ENCODE measurements at regions not wholly inside any gene's neighbourhood (a gene's known extent, or its start where the extent isn't known, plus 50 kb on each side); places are given as distances from the start of the nearest gene placed in this dataset.
A peak's percentile ranks its signal among the peaks of the same experiment; 100 is the strongest.

DNA sequence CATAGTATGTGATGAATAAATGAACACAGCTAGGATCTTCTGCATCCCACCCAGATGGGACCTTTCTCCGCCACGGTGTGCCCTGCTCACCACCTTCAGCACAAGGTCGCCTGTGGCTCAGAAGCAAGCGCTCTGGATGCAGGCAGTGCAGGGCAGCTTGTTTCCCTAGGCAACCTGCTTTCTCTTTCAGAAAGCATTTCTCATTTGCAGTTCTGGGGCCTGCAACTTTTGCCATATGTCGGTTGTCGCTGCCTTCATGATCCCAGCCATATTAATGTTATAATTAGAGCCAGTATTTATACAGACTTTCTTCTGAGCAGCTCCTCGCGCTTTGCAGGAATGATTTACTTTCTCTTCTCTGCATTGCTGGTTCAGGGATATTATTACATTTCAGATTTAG lies 692.8 kb downstream of the RNF144A start:
- no peak overlapping the region for H3K27ac ChIP-seq (ENCODE audit: low read length)

GRCh38 chr2:7611750-7612149 lies 694.5 kb downstream of the RNF144A start:
- H3K27me3 ChIP-seq (ENCODE audit: control insufficient read depth in 1 of 2, insufficient read depth in 2 of 2, low read length in 2 of 2): no peaks in the 10 kb centered on the region
- H3K9ac ChIP-seq (ENCODE audit: low read length in 2 of 2): no peak overlapping the region
- no peak overlapping the region for H3K27ac ChIP-seq (ENCODE audit: low read length)
- no peaks in the 10 kb centered on the region for H3K4me1 ChIP-seq (ENCODE audit: control insufficient read depth, insufficient read depth, low read length)
- no peaks in the 10 kb centered on the region for H3K9me3 ChIP-seq (ENCODE audit: control insufficient read depth in 2 of 2, low read length in 2 of 2)
- no peaks in the 10 kb centered on the region for H3K36me3 ChIP-seq (ENCODE audit: control insufficient read depth in 2 of 2, insufficient read depth in 2 of 2, low read length in 2 of 2)
- H3K4me3 ChIP-seq (ENCODE audit: low read length in 2 of 2): no peak overlapping the region

More for the DNA sequence above, 692.8 kb downstream of the RNF144A start:
- Histone ChIP-seq H3K4me3 (ENCODE audit: low read length in 2 of 2) (peak overlapping the region in 1 of 2 donors; percentile 17), H3K4me1 (ENCODE audit: control insufficient read depth, insufficient read depth, low read length) (no peaks in the 10 kb centered on the region), H3K9ac (ENCODE audit: low read length in 2 of 2) (peak overlapping the region in 1 of 2 donors; percentile 13), H3K36me3 (ENCODE audit: control insufficient read depth in 2 of 2, insufficient read depth in 2 of 2, low read length in 2 of 2) (no peaks in the 10 kb centered on the region), H3K9me3 (ENCODE audit: control insufficient read depth in 2 of 2, low read length in 2 of 2) (no peaks in the 10 kb centered on the region), H3K27me3 (ENCODE audit: control insufficient read depth in 1 of 2, insufficient read depth in 2 of 2, low read length in 2 of 2) (no peaks in the 10 kb centered on the region)

DNA sequence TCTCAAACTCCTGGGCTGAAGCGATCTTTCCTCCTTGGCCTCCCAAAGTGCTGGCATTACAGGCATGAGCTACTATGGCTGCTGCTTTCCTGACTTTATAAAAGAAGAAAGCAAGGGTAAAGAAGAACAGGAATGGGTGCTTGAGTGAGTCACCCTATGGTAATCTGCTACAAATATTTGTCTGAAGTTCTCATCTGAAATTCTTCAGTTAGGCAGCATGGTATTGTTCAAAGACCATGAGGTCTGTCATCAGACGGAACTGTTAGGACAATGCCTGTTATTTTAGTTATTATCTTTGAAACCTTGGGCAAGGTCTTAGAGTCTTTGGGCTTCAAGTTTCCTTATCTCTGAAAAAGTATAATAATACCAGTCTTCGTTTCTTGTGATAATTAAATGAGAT lies 695.8 kb downstream of the RNF144A start:
- H3K27me3 ChIP-seq (ENCODE audit: control insufficient read depth in 1 of 2, insufficient read depth in 2 of 2, low read length in 2 of 2): no peaks in the 10 kb centered on the region
- no peak overlapping the region for H3K9ac ChIP-seq (ENCODE audit: low read length in 2 of 2)
- no peaks in the 10 kb centered on the region for H3K36me3 ChIP-seq (ENCODE audit: control insufficient read depth in 2 of 2, insufficient read depth in 2 of 2, low read length in 2 of 2)
- H3K9me3 ChIP-seq (ENCODE audit: control insufficient read depth in 2 of 2, low read length in 2 of 2): no peaks in the 10 kb centered on the region
- H3K4me1 ChIP-seq (ENCODE audit: control insufficient read depth, insufficient read depth, low read length): no peaks in the 10 kb centered on the region
- H3K27ac ChIP-seq (ENCODE audit: low read length): no peak overlapping the region
- no peak overlapping the region for H3K4me3 ChIP-seq (ENCODE audit: low read length in 2 of 2)

GRCh38 chr2:7613831-7614230 lies 696.6 kb downstream of the RNF144A start:
- H3K4me1 ChIP-seq (ENCODE audit: control insufficient read depth, insufficient read depth, low read length): no peaks in the 10 kb centered on the region
- H3K9ac ChIP-seq (ENCODE audit: low read length in 2 of 2): no peak overlapping the region
- no peaks in the 10 kb centered on the region for H3K36me3 ChIP-seq (ENCODE audit: control insufficient read depth in 2 of 2, insufficient read depth in 2 of 2, low read length in 2 of 2)
- no peaks in the 10 kb centered on the region for H3K27me3 ChIP-seq (ENCODE audit: control insufficient read depth in 1 of 2, insufficient read depth in 2 of 2, low read length in 2 of 2)
- no peak overlapping the region for H3K27ac ChIP-seq (ENCODE audit: low read length)
- no peak overlapping the region for H3K4me3 ChIP-seq (ENCODE audit: low read length in 2 of 2)
- H3K9me3 ChIP-seq (ENCODE audit: control insufficient read depth in 2 of 2, low read length in 2 of 2): no peaks in the 10 kb centered on the region

GRCh38 chr2:7618031-7618430 lies 700.8 kb downstream of the RNF144A start:
- Histone ChIP-seq H3K27ac (ENCODE audit: low read length) (no peak overlapping the region), H3K9me3 (ENCODE audit: control insufficient read depth in 2 of 2, low read length in 2 of 2) (no peaks in the 10 kb centered on the region), H3K27me3 (ENCODE audit: control insufficient read depth in 1 of 2, insufficient read depth in 2 of 2, low read length in 2 of 2) (no peaks in the 10 kb centered on the region), H3K36me3 (ENCODE audit: control insufficient read depth in 2 of 2, insufficient read depth in 2 of 2, low read length in 2 of 2) (no peaks in the 10 kb centered on the region), H3K4me3 (ENCODE audit: low read length in 2 of 2) (no peak overlapping the region), H3K4me1 (ENCODE audit: control insufficient read depth, insufficient read depth, low read length) (no peaks in the 10 kb centered on the region), H3K9ac (ENCODE audit: low read length in 2 of 2) (no peak overlapping the region)

GRCh38 chr2:7619203-7619970 lies 702.2 kb downstream of the RNF144A start:
- no peak overlapping the region for H3K4me3 ChIP-seq (ENCODE audit: low read length in 2 of 2)
- no peaks in the 10 kb centered on the region for H3K36me3 ChIP-seq (ENCODE audit: control insufficient read depth in 2 of 2, insufficient read depth in 2 of 2, low read length in 2 of 2)
- H3K4me1 ChIP-seq (ENCODE audit: control insufficient read depth, insufficient read depth, low read length): no peaks in the 10 kb centered on the region
- no peak overlapping the region for H3K27ac ChIP-seq (ENCODE audit: low read length)
- H3K9me3 ChIP-seq (ENCODE audit: control insufficient read depth in 2 of 2, low read length in 2 of 2): no peaks in the 10 kb centered on the region
- no peaks in the 10 kb centered on the region for H3K27me3 ChIP-seq (ENCODE audit: control insufficient read depth in 1 of 2, insufficient read depth in 2 of 2, low read length in 2 of 2)
- no peak overlapping the region for H3K9ac ChIP-seq (ENCODE audit: low read length in 2 of 2)

DNA sequence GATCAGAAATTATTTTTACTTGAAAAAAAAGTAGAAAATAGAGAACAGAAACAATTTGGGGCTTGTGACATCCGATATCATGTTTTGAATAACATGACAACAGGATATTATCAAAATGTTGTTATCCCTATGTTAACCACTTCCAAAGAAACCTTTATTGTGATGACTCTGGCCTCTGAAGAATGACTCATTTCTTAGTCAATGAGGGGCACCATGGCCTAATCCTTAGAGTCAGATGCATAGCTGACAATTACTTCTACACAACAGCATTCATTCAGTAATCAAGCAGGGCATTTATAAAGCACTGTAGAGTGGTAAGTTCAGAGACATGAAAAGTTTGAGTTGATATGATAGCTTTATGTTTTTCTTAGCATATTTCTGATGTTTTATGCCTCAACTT lies 703.0 kb downstream of the RNF144A start:
- no peaks in the 10 kb centered on the region for H3K27me3 ChIP-seq (ENCODE audit: control insufficient read depth in 1 of 2, insufficient read depth in 2 of 2, low read length in 2 of 2)
- H3K36me3 ChIP-seq (ENCODE audit: control insufficient read depth in 2 of 2, insufficient read depth in 2 of 2, low read length in 2 of 2): no peaks in the 10 kb centered on the region
- H3K9me3 ChIP-seq (ENCODE audit: control insufficient read depth in 2 of 2, low read length in 2 of 2): no peaks in the 10 kb centered on the region
- H3K27ac ChIP-seq (ENCODE audit: low read length): no peak overlapping the region
- no peaks in the 10 kb centered on the region for H3K4me1 ChIP-seq (ENCODE audit: control insufficient read depth, insufficient read depth, low read length)
- H3K4me3 ChIP-seq (ENCODE audit: low read length in 2 of 2): no peak overlapping the region
- H3K9ac ChIP-seq (ENCODE audit: low read length in 2 of 2): no peak overlapping the region

DNA sequence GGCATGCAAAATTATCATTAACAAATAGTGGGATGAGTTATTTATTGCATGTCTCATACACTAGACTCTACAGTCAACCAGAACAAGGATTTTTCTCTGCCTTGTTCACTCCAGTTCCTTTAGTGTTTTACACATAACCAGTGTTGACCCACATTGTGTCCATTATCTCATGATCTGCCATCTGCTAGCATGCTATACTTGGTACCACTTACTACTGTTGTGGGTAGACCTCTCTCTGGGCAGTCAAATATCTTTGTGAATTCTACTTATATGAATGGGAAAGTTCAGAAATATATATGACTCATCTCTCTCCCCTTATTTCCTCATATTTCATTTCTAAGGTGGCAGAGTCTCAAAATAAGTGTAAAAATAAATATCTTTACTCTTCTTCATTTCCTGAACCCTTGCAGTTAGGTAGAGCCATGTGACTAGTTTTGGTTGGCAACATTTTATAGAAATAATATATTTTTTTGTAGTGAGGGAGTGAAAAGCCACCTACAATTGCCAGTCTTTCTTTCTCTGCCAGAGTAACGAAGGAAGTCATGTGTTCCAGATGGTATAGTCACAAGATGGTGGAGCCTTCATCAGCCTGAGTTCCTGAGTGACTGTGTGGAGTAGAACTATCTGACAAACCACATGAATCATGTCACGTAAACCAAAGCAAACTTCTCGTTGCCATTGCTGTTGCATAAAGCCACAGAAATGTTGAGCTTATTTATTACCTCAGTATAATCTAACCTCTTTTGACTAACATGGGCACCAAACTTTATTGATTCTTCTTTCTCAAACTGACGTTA lies 704.0 kb downstream of the RNF144A start:
- Histone ChIP-seq H3K4me1 (ENCODE audit: control insufficient read depth, insufficient read depth, low read length) (no peaks in the 10 kb centered on the region), H3K27me3 (ENCODE audit: control insufficient read depth in 1 of 2, insufficient read depth in 2 of 2, low read length in 2 of 2) (no peaks in the 10 kb centered on the region), H3K9me3 (ENCODE audit: control insufficient read depth in 2 of 2, low read length in 2 of 2) (no peaks in the 10 kb centered on the region), H3K9ac (ENCODE audit: low read length in 2 of 2) (no peak overlapping the region), H3K27ac (ENCODE audit: low read length) (no peak overlapping the region), H3K4me3 (ENCODE audit: low read length in 2 of 2) (no peak overlapping the region), H3K36me3 (ENCODE audit: control insufficient read depth in 2 of 2, insufficient read depth in 2 of 2, low read length in 2 of 2) (no peaks in the 10 kb centered on the region)

DNA sequence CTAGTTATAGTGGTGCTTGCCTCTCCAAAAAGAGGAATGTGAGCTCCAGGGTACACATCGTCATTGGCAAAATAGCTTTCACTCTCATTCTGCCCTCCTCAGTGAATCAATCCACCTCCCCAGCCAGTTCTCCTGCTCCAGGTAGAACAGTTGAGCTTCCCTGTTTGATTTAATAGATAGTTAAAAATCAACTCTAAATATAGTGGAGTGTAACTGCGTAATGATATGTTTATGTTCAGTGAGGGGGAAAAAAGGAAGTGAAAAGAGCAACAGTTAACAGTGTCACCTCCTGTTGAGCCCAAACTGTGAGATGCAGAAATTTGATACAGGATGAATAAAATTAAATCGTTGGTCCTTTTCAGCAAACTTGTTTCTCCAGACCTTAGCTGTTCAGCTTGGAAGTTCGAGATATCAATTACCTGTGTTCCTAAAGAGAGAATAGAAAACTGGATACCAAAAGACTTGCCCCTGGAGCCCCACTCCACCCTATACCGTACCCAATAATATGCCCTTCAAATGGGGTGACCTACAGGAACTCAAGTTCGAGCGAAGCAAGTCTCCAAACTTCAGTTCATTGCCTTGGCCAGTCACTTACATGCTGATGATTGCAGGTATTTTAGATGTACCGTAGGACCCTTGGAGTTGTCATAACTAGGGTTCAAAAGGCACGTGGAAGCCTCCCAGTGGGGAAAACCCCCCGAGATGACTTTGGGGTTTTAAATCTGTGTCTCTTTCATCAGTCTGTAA lies 708.4 kb downstream of the RNF144A start:
- H3K4me1 ChIP-seq (ENCODE audit: control insufficient read depth, insufficient read depth, low read length): no peaks in the 10 kb centered on the region
- H3K27me3 ChIP-seq (ENCODE audit: control insufficient read depth in 1 of 2, insufficient read depth in 2 of 2, low read length in 2 of 2): no peaks in the 10 kb centered on the region
- no peak overlapping the region for H3K4me3 ChIP-seq (ENCODE audit: low read length in 2 of 2)
- no peaks in the 10 kb centered on the region for H3K36me3 ChIP-seq (ENCODE audit: control insufficient read depth in 2 of 2, insufficient read depth in 2 of 2, low read length in 2 of 2)
- H3K9ac ChIP-seq (ENCODE audit: low read length in 2 of 2): no peak overlapping the region
- no peak overlapping the region for H3K27ac ChIP-seq (ENCODE audit: low read length)
- peaks cover 0 to 3% of the 10 kb centered on the region in 2 donors for H3K9me3 ChIP-seq (ENCODE audit: control insufficient read depth in 2 of 2, low read length in 2 of 2)

- no peak overlapping the region for H3K27ac ChIP-seq (ENCODE audit: low read length)
- H3K4me3 ChIP-seq (ENCODE audit: low read length in 2 of 2): no peak overlapping the region
- no peaks in the 10 kb centered on the region for H3K4me1 ChIP-seq (ENCODE audit: control insufficient read depth, insufficient read depth, low read length)
- no peaks in the 10 kb centered on the region for H3K36me3 ChIP-seq (ENCODE audit: control insufficient read depth in 2 of 2, insufficient read depth in 2 of 2, low read length in 2 of 2)
- H3K9ac ChIP-seq (ENCODE audit: low read length in 2 of 2): no peak overlapping the region
- H3K9me3 ChIP-seq (ENCODE audit: control insufficient read depth in 2 of 2, low read length in 2 of 2): peaks cover 0 to 3% of the 10 kb centered on the region in 2 donors
- no peaks in the 10 kb centered on the region for H3K27me3 ChIP-seq (ENCODE audit: control insufficient read depth in 1 of 2, insufficient read depth in 2 of 2, low read length in 2 of 2)
Observed at GRCh38 chr2:7626139-7626537, 708.9 kb downstream of the RNF144A start.

Measured in stomach smooth muscle (tissue), 2 donors.